Activated CD8-positive, alpha-beta memory T cell treated with anti-CD3 and anti-CD28 coated beads, Interleukin-2, amount 50 U/mL, for 1 hour (primary cell): ENCODE measurements at regions not wholly inside any gene's neighbourhood (a gene's known extent, or its start where the extent isn't known, plus 50 kb on each side); places are given as distances from the start of the nearest gene placed in this dataset.

Experiments used
- DNase-seq: peaks from one replicate; pipeline ENCODE4 v3.0.0-alpha.2; 2020; ENCODE audit errors: extremely low read depth

DNA sequence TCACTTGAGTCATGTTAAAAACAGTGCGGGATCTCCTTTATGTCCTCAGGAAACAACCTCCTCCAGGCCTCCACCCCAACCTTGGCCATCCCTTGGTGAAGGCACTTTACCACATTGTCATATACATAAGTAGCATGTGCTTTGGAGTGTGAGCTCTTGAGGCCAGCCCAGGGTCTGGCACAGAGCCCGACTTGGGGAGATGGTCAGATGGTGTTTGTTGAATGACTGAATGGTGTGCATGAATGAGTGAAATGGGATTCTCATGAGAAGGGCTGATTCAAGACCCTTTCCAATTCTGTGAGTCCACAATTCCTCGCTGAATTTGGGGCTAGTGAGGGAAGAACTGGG is 52.9 kb upstream of the DLK1 start:
- DNase-seq: no peak

- no peak for DNase-seq
Measured at GRCh38 chr14:100674428-100674827, 52.3 kb upstream of the DLK1 start.

- DNase-seq: no peak
Measured at GRCh38 chr14:100674897-100675619, 51.6 kb upstream of the DLK1 start.

- no peak for DNase-seq
Measured at GRCh38 chr14:100675699-100676684, 50.7 kb upstream of the DLK1 start.
